Natural killer cell (primary cell): ENCODE measurements at regions not wholly inside any gene's neighbourhood (a gene's known extent, or its start where the extent isn't known, plus 50 kb on each side); places are given as distances from the start of the nearest gene placed in this dataset.

Experiments
- ATAC-seq, 3 donors: fragments of 150-1000 bp in 2 of 3; fragments of 200-7000 bp in 1 of 3; cut with Tn5 transposase; 1 replicate in 1 of 3; 2 replicates in 2 of 3; pipeline ENCODE4 v1.10.0; 2021; ENCODE audit warnings: mild to moderate bottlenecking in 2 of 3, moderate library complexity in 2 of 3
- DNase-seq, 2 donors: peaks; one replicate each; pipeline versions ENCODE4 v3.0.0 to v3.0.0-alpha.2; 2013 to 2021; ENCODE audit warnings: mixed read lengths in 1 of 2
- H3K27ac ChIP-seq: one replicate; pipeline ENCODE4 v1.5.1; 2013; ENCODE audit warnings: mild to moderate bottlenecking, low read length
- H3K27me3 ChIP-seq: one replicate; pipeline ENCODE4 v1.6.1; 2013; ENCODE audit warnings: low read length; ENCODE audit not compliant: control insufficient read depth, insufficient read depth
- H3K36me3 ChIP-seq: one replicate; pipeline ENCODE4 v1.6.1; 2013; ENCODE audit warnings: low read length; ENCODE audit not compliant: control insufficient read depth, insufficient read depth
- H3K4me1 ChIP-seq: one replicate; pipeline ENCODE4 v1.6.1; 2013; ENCODE audit warnings: low read length; ENCODE audit not compliant: control insufficient read depth, insufficient read depth
- H3K4me3 ChIP-seq: one replicate; pipeline ENCODE4 v1.5.1; 2013; ENCODE audit warnings: low read length
- H3K9me3 ChIP-seq: one replicate; pipeline ENCODE4 v1.6.1; 2013; ENCODE audit warnings: low read length; ENCODE audit not compliant: control insufficient read depth, insufficient read depth
- H3K27ac Mint-ChIP-seq, 2 donors: one replicate each; pipeline ENCODE4 v1.8.0; 2022; ENCODE audit warnings: mild to moderate bottlenecking in 2 of 2, mixed read lengths in 2 of 2, moderate library complexity in 1 of 2
- H3K27me3 Mint-ChIP-seq, 2 donors: one replicate each; pipeline ENCODE4 v1.8.0; 2022; ENCODE audit warnings: low read depth in 2 of 2, mixed read lengths in 2 of 2
- H3K36me3 Mint-ChIP-seq: one replicate; pipeline ENCODE4 v1.8.0; 2022; ENCODE audit warnings: mixed read lengths
- H3K4me1 Mint-ChIP-seq, 2 donors: one replicate each; pipeline ENCODE4 v1.8.0; 2022; ENCODE audit warnings: mixed read lengths in 2 of 2
- H3K4me3 Mint-ChIP-seq: one replicate; pipeline ENCODE4 v1.8.0; 2022; ENCODE audit warnings: mild to moderate bottlenecking, moderate library complexity, mixed read lengths
- H3K9me3 Mint-ChIP-seq, 2 donors: one replicate each; pipeline ENCODE4 v1.8.0; 2022; ENCODE audit warnings: mixed read lengths in 2 of 2
- CTCF ChIP-seq: fragments of 200-600 bp; IDR thresholded peaks from one replicate; pipeline ENCODE4 v1.8.0; 2022; ENCODE audit warnings: antibody characterized with exemption
- WGBS: methylation state at CpG from one replicate; pipeline ENCODE4 v1.1.7; 2013; ENCODE audit warnings: missing lambda C conversion rate; ENCODE audit not compliant: insufficient coverage; 5-methylcytosine and 5-hydroxymethylcytosine counted together
- intact Hi-C: fragments of 100-400 bp; cut with micrococcal nuclease; formaldehyde crosslinking; loops from one replicate; pipeline ENCODE4 v1.14.2; 2022

- Histone ChIP-seq H3K4me1 (no peaks in the 10 kb centered on the region), H3K27me3 (no peaks in the 10 kb centered on the region), H3K27ac (no peak overlapping the region), H3K36me3 (no peaks in the 10 kb centered on the region), H3K9me3 (no peaks in the 10 kb centered on the region), H3K4me3 (no peak overlapping the region)
- DNase-seq: no peak
- Mint-ChIP-seq H3K27ac (no peak overlapping the region), H3K9me3 (no peaks in the 10 kb centered on the region), H3K27me3 (peaks cover 0 to 3% of the 10 kb centered on the region in 2 donors), H3K36me3 (no peaks in the 10 kb centered on the region), H3K4me3 (no peak overlapping the region), H3K4me1 (no peaks in the 10 kb centered on the region)
- 89% methylated on average over 7 of the region's 7 CpGs for WGBS
- no peak for TF ChIP-seq CTCF
- intact Hi-C loops: no loop called here
- ATAC-seq: no peak
Observed at GRCh38 chr7:26617066-26617465, 247.3 kb downstream of the SKAP2 start.
